Upper lobe of left lung (tissue), 4 donors: ENCODE measurements at regions not wholly inside any gene's neighbourhood (a gene's known extent, or its start where the extent isn't known, plus 50 kb on each side); places are given as distances from the start of the nearest gene placed in this dataset.

ENCODE experiments used
- CTCF ChIP-seq, 6 experiments: fragments of 450-650 bp in 4 of 6; fragments of 200-600 bp in 2 of 6; sonication (generic) in 2 of 6; IDR thresholded peaks; one replicate each; pipeline ENCODE4 v1.5.1; 2016 to 2019; ENCODE audit warnings: antibody characterized with exemption in 6 of 6
- EP300 ChIP-seq, 4 donors: sonication (generic); formaldehyde crosslinking; IDR thresholded peaks; one replicate each; pipeline ENCODE4 v1.5.1; 2017; ENCODE audit warnings: antibody characterized with exemption in 4 of 4, control low read depth in 2 of 4
- POLR2A ChIP-seq, 4 donors: fragments of 450-650 bp; IDR thresholded peaks; one replicate each; pipeline ENCODE4 v1.5.1; 2016 to 2017; ENCODE audit warnings: antibody characterized with exemption in 4 of 4, mild to moderate bottlenecking in 2 of 4

- no peak for TF ChIP-seq POLR2A (IDR thresholded peaks at IDR 0.05)
- TF ChIP-seq CTCF (IDR thresholded peaks at IDR 0.05) = no peak
- TF ChIP-seq EP300 (IDR thresholded peaks at IDR 0.05) = no peak
Observed at GRCh38 chr6:44706011-44706410, 318.5 kb downstream of the CDC5L start.
